HS-27A (cell line): ENCODE measurements at regions not wholly inside any gene's neighbourhood (a gene's known extent, or its start where the extent isn't known, plus 50 kb on each side); places are given as distances from the start of the nearest gene placed in this dataset.

ENCODE experiments used
- DNase-seq: peaks from one replicate; pipeline ENCODE4 v3.0.0-alpha.2; 2012; ENCODE audit warnings: low read depth, missing footprints

DNA sequence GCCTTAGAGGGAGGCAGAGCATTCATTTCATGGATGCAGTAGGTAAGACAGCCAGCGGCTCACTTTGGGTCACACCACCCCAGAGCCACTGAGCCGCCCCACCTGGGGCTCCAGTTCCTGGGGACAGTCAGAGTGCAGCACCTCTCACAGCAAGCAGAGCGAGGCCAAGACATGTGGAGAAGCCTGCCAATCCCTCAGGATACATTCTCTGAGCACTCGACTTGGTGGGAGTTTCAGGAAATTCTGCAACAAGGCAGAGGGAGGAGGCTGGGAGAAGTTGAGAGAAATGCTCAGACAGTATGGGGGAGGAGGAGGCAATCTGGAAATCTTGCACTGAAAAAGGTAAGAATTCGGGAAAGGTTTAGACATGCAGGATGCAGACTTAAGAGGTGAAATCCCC is 60.8 kb upstream of the WLS start:
- no peak for DNase-seq

DNA sequence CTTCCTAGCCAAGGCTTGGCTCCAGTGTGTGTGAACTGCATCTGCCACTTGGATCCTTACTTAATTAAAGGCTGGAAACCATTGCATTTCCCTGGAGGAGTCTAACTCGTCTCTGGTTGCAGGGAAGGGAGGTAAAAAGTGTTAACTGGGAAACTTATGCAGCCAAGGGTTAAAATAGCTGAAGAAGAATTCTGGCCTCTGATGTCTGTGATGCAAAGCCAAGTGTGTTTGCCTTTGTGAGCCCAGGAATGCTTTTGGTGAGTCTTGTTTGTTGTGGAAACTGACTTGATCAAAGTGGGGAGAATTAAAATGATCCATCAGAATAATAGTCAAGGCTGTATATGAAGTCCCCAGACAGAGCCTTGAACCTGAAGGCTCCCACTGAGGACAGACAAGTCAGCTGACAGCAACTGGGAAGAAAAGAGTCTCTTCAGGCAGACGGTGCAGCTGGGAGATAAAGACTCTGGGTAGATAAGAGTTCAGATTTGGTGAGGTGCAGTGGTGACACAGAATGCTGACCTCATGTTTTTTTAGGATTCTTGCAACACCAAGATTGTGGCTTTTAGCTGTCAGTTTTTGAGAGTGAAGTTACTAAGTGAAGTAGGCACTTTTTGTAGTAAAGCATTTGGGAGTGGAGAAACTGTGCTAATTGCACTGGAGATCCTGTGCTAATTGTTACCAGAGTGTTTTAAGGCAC is 59.5 kb upstream of the WLS start:
- no peak for DNase-seq

DNA sequence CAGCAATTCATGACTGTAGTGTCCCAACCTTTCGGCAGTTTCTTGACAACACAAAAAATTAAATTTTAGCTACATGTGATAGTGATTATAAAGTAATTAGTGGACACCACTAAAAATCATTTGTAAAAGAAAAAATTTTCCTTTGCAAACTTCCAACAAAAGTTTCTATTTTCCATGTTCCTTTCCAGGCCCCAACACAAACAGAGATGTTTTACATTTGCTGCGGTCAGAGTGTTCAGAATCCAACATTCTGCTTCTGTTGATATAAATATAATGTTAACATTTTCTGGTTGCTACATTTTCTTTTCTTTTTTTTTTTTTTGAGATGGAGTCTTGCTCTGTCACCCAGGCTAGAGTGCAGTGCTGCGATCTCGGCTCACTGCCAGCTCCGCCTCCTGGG is 54.9 kb upstream of the WLS start:
- no peak for DNase-seq

DNA sequence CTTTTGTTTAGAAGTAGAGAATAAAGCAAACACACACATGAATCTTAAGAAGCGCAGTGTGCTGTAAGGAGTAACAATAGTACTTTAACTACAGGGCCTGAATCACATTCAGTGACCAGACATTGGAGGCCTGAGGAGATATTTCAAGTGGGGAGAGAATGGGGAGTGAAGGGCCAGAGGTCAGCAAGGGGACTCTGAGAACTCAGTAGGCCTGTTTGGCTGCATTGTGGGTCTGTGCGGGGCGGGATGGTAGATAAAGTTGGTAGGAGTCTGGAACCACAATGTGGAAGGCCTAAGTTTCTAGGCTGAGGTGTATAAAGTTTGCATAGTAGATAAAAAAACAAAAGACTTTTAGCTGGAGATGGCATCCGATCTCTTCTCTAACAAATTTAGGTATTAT is 52.7 kb upstream of the WLS start:
- DNase-seq = no peak

DNA sequence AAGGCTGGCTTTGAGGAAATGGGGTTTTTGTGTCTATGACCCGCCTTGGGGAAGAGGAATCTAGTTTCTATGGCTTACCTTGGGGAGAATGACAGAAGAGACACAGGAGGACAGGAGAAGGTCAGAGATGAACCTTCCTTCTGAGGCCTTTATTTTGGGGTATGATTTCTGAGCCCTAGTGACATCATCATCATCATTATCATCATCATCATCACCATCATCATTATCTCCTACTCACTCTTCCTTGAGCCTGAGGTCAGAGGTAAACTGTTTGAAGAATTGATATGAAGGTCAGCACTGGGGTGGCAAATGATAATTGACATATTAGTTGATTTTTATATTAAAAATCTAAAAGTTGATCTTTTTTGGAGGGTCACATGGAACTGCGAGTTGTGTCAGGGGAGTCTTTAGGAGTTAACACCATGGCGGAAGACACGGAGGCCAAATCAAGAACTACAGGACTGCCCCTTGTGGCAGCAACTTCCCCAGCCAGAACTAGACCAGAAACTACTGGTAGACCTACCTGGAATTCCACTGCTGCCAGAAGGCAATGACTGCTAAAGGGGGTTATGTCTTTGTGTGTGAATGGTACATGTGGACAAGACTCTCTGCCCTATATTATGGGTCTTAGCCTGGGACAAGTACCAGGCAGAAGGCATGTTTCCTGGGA is 49.8 kb upstream of the WLS start:
- no peak for DNase-seq
